Cerebellar cortex (tissue), 1 donor: ENCODE measurements at regions not wholly inside any gene's neighbourhood (a gene's known extent, or its start where the extent isn't known, plus 50 kb on each side); places are given as distances from the start of the nearest gene placed in this dataset.
A peak's percentile ranks its signal among the peaks of the same experiment; 100 is the strongest.
"Not testable (repeated sequence)": the region's sequence is repeated elsewhere in the genome, so short reads cannot be mapped to it uniquely, and the experiment has no call there.

ENCODE experiments used
- DNase-seq: peaks from one replicate; pipeline ENCODE4 v3.0.0-alpha.2; 2015; ENCODE audit warnings: low spot score

DNA sequence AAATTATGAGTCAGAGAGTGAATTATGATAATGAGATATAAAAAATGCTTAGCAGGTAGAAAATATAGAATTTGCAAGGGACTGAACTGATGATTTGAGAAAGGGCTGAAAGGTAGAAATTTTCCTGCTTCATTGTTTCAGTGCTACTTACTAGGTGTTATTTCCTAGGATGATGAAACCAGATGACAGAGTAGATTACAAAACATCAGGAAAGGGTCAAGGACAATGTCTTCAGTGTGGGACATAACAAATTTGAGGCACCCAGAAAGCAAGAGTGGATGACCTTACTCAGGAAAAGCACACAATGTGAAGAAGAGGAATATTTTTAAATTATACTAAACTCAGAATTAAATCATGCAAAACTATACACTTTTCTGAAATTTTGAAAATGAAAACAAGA lies 102.1 kb downstream of the SHCBP1 start:
- DNase-seq, result no peak

DNA sequence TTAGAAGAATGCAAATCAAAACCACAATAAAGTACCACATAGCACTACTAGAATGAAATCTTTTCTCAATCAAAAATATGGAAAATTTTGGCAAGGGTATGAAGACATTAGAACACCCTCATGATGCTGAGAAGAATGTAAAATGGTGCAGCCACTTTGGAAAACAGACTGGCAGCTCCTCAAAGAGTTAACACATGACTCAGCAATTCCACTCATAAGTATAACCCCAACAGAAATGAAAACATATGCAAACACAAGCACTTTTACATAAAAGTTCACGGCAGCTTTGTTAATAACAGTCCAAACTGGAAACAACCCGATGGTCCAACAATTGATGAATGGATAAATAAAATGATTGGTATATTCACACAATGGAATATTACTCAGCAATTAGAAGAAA lies 124.5 kb downstream of the SHCBP1 start:
- DNase-seq, result no peak

DNA sequence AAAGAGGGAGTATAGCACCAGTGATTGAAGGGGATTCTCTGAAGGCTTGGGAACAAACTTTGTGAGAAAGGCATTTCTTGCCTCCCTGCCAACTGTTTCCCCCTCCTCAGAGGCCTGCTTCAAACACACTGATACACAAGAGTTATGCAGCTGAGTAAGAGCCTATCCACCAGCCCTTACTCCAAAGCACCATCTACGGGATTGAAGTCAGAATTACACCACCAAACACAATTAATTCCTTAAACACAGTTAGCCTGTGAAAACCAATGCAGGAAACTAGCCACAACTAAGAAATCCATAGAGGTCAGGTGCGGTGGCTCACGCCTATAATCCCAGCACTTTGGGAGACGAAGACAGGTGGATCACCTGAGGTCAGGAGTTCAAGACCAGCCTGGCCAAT lies 138.3 kb downstream of the SHCBP1 start:
- DNase-seq, result no peak

DNA sequence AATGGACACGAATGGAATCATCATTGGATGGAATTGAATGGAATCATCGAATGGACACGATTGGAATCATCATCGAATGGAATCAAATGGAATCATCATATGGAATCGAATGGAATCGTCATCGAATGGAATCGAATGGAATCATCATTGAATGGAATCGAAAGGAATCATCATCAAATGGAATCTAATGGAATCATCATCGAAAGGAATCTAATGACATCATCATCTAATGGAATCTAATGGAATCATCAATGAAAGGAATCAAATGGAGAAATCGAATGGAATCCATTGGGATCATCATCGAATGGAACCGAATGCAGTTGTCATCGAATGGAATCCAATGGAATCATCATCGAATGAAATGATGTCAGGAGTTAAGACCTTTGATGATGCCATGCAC lies 154.9 kb downstream of the SHCBP1 start:
- DNase-seq, result no peak

DNA sequence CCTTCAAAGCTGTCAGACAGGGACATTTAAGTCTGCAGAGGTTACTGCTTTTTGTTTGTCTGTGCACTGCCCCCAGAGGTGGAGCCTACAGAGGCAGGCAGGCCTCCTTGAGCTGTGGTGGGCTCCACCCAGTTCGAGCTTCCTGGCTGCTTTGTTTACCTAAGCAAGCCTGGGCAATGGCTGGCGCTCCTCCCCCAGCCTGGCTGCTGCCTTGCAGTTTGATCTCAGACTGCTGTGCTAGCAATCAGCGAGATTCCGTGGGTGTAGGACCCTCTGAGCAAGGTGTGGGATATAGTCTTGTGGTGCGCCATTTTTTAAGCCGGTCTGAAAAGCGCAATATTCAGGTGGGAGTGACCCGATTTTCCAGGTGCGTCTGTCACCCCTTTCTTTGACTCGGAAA lies 166.4 kb downstream of the SHCBP1 start:
- not testable (repeated sequence) for DNase-seq

DNA sequence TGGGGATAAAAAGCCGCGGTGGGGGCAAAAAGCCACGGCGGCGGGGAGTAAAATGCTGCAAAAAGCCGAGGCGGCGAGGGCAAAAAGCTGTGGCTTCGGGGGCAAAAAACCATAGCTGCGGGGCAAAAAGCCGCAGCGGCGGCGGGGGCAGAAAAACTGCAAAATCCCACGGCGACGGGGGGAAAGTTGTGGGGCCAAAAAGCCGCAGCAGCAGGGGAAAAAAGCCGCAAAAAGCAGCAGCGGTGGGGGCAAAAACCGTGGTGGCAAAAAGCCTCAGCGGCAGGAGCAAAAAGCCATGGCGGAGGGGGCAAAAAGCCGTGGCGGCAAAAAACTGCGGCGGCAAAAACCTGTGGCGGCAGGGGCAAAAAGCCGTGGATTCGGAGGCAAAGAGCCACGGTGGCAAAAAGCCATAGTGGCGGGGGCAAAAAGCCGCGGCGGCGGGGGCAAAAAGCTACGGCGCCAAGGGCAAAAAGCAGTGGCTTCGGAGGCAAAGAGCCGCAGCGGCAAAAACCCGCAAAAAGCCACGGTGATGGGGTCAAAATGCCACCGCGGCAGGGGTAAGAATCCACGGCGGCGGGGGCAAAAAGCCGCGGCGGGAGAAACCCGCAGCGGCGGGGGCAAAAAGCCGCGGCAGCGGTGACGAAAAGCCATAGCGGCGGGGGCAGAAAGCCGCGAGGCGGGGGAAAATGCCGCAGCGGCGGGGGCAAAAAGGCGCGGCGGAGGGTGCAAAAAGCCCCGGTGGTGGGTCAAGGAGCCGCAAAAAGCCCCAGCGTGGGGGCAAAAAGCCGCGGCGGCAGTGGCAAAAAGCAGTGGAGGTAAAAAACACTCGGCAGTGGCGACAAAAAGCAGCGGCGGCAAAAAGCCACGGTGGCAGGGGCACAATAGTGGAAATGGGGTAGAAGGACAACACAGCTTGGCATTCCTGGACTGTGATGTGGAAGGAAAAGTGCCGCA lies 192.8 kb downstream of the SHCBP1 start:
- DNase-seq, result no peak

DNA sequence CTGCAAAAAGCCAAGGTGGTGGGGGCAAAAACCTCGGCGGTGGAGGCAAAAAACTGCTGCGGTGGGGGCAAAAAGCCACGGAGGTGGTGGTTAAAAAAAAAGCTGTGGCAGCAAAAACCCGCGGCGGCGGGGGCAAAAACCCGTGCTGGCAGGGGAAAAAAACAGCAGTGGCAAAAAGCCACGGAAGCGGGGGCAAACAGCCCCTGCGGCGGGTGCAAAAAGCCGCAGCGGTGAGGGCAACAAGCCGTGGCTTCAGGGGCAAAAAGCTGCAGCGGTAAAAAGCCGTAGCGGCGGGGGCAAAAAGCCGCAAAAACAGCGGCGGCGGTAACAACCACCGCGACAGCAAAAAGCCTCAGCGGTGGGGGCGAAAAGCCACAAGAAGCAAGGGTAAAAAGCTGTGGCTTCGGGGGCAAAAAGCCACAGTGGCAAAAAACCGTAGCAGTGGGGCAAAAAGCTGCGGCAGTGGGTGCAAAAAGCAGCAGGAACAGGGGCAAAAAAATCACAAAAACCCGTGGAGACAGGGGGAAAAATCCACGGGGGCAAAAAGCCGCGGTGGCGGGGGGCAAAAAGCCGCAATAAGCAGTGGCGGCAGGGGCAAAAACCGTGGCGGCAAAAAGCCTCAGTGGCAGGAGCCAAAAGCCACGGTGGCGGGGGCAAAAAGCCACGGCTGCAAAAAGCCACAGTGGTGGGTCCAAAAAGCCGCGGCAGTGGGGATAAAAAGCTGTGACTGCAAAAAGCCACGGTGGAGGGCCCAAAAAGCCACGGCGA lies 193.7 kb downstream of the SHCBP1 start:
- no peak for DNase-seq

DNA sequence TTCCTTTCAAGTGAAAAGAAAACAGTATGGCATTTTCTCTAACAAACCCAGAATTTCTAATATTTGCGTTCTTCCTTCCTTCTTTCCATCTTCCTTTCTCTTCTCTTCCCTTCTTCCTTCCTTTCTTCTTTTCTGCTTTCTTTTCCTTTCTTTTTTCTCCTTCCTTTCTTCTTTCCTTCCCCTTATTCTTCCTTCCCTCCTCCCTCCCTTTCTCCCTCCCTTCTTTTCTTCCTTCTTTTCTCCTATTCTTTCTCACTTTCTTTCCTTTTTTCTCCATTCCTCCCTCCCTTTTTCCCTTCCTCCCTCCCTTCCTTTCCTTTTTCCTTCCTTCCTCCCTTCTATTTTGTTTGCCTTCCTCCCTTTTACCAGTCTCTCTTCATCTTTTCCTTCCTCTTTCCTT lies 194.8 kb downstream of the SHCBP1 start:
- no peak for DNase-seq

DNA sequence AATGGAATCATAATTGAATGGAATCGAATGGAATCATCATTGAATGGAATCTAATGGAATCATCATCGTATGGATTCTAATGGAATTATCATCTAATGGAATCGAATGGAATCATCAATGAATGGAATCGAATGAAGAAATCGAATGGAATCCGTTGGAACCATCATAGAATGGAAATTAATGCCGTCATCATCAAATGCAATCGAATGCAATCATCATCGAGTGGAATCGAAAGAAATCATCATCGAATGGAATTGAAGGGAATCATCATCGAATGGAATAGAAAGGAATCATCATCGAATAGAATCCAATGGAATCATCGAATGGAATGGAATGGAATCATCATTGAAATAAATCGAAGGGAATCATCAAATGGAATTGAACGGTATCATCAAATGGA lies 217.2 kb downstream of the SHCBP1 start:
- no peak for DNase-seq

DNA sequence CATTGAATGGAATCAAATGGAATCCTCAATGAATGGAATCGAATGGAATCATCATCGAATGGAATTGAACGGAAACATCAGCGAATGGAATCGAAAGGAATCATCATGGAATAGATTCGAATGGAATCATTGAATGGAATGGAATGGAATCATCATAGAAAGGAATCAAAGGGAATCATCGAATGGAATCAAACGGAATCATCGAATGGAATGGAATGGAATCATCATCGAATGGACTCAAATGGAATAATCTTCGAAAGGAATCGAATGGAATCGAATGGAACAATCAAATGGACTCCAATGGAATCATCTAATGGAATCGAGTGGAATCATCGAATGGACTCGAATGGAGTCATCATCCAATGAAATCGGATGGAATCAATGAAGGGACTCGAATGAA lies 222.6 kb downstream of the SHCBP1 start:
- DNase-seq, result not testable (repeated sequence)

DNA sequence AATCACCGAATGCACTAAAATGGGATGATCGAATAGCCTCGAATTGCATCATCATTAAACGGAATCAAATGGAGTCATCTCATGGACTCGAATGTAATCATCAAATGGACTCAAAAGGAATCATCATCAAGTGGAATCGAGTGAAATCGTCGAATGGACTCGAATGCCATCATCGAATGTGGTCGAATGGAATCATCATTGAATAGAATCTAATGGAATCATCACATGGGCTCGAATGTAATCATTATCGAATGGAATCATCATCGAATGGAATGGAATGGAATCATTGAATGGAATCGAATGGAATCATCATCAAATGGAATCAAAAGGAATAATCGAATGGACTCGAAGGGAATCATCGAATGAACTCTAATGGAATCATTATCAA lies 224.3 kb downstream of the SHCBP1 start:
- not testable (repeated sequence) for DNase-seq

DNA sequence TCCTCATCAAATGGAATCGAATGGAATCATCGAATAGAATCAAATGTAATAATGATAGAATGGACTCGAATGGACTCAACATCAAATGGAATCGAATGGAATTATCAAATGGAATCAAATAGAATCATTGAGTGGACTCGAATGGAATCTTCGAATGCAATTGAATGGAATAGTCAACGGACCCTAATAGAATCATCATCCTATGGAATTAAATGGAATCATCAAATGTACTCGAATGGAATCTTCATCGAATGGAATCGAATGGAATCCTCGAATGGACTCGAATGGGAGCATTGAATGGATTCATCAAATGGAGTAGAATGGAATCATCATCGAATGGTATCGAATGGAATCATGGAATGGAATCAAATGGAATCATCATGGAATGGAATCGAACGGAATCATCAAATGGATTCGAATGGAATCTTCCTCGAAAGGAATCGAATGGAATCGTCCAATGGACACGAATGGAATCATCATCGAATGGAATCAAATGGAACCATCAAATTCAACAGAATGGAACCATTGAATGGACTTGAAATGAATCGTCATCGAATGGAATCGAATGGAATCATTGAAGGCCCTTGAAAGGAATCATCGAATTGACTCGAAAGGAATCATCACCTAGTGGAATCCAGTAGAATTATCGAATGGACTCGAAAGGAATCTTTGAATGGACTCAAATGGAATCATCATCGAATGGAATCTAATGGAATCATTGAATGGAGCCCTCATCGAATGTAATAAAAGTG lies 224.9 kb downstream of the SHCBP1 start:
- DNase-seq, result peak; percentile 12

DNA sequence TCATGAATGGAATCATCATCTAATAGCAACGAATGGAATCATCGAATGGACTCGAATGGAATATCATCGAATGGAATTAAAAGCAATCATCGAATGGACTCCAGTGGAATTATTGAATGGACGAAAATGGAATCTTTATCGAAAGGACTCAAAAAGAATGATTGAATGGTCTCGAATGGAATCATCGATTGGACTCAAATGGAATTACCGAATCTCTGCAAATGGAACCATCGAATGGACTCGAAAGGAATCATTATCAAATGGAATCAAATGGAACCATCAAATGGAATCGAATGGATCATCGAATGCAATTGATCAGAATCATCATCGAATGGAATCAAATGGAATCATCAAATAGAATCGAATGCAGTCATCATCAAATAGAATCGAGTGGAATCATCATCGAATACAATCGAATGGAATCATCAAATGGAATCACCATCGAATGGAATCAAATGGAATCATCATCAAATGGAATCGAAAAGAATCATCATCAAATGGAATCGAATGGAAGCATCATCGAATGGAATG lies 225.7 kb downstream of the SHCBP1 start:
- DNase-seq, result peak; percentile 27

DNA sequence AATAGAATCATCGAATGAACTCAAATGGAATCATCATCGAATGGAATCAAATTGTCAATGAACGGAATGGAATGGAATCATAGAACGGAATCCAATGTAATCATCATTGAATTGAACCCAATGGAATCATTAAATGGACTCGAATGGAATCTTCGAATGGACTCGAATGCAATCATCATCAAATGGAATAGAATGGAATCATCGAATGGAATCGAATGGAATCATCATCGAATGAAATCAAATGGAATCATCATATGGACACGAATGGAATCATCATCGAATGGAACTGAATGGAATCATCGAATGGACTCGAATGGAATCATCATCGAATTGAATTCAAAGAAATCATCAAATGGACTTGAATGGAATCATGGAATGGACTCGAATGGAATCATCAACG lies 226.2 kb downstream of the SHCBP1 start:
- DNase-seq, result peak; percentile 41

DNA sequence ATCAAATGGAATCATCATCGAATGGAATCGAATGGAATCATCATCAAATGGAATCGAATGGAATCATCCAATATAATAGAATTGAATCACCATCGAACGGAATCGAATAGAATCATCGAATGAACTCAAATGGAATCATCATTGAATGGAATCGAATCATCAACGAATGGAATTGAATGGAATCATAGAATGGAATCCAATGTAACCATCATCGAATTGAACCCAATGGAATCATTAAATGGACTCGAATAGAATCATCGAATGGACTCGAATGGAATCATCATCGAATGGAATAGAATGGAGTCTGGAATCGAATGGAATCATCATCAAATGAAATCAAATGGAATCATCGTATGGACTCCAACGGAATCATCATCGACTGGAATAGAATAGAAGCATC lies 227.0 kb downstream of the SHCBP1 start:
- DNase-seq, result peak; percentile 8

DNA sequence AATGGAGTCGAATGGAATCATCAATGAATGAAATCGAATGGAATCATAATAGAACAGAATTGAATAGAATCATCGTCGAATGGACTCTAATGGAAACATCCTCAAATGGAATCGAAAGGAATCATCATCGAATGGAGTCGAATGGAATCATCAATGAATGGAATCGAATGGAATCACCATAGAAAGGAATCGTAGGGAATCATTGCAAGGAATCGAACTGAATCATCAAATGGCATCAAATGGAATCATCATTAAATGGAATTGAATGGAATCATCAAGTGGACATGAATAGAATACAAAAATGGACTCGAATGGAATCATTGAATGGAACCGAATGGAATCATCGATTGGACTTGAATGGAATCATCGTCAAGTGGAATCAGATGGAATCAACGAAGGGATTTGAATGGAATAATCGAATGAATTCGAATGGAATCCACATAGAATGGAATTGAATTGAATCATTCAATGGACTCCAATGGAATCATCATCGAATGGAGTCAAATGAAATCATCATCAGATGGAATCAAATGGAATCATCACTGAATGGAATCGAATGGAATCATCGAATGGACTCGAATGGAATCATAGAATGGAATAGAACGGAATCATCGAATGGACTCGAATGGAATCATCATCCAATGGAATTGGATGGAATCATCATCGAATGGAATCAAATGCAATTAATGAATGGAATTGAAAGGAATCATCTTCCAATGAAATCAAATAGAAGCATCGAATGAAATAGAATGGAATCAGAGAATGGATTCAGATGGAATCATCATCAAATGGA lies 228.1 kb downstream of the SHCBP1 start:
- peak; percentile 42 for DNase-seq

DNA sequence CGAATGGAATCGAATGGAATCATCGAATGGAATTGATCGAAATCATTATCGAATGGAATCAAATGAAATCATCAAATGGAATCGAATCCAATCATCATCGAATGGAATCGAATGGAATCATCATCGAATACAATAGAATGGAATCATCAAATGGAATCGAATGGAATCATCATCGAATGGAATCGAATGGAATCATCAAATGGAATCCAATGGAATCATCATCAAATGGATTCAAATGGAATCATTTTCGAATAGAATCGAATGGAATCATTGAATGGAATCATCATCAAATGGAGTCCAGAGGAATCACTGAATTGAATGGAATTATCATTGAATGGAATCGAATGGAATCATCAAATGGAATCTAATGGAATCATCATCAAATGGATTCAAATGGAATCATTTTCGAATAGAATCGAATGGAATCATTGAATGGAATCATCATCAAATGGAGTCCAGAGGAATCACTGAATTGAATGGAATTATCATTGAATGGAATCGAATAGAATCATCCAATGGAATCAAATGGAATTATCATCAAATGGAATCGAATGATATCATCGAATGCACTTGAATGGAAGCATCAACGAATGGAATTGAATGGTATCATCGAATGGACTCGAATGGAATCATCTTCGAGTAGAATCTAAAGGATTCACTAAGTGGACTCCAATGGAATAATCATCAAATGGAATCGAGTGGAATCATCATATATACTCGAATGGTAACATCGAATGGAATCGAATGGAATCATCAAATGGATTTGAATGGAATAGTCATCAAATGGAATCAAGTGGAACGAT lies 230.3 kb downstream of the SHCBP1 start:
- DNase-seq, result peak; percentile 19

DNA sequence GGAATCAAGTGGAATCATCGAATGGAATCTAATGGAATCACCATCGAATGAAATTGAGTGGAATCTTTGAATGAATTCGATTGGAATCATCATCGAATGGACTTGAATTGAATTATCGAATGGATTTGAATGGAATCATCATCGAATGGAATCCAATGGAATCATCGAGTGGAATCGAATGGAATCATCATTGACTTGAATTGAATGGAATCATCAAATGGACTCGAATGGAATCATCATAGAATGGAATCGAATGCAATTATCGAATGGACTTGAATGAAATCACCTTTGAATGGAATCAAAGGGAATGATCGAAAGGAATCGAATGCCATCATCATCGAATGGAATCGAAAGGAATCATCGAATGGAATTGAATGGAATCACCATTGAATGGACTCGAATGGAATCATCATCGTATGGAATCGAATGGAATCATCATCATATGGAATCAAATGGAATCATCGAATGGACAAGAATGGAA lies 231.6 kb downstream of the SHCBP1 start:
- peak; percentile 94 for DNase-seq

DNA sequence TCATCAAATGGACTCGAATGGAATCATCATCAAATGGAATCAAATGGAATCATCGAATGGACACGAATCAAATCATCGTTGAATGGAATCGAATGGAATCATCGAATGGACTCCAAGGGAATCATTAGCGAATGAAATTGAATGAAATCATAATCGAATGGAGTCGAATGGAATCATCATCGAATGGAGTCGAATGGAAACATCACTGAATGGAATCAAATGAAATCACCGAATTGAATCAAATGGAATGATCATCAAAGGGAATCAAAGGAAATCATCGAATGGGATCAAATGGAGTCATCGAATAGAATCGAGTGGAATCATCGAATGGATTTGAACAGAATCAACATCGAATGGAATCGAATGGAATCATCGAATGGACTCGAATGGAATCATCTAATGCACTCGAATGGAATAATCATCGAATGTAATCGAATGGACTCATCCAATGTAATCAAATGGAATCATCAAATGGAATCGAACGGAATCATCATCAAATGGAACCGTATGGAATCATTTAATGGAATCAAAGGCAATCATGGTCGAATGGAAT lies 232.2 kb downstream of the SHCBP1 start:
- not testable (repeated sequence) for DNase-seq

DNA sequence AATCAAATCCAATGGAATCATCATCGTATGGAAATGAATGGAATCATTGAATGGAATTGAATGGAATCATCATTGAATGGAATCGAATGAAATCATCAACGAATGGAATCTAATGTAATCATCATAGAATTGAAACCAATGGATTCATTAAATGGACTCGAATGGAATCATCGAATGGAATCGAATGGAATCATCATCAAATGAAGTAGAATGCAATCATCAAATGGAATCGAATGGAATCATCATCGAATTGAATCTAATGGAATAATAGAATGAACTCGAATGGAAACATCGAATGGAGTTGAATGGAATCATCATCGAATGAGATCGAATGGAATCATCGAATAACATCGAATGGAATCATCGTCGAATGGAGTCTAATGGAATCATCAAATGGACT lies 232.8 kb downstream of the SHCBP1 start:
- DNase-seq, result peak; percentile 46
